ENCODE measurements at regions not wholly inside any gene's neighbourhood (a gene's known extent, or its start where the extent isn't known, plus 50 kb on each side); places are given as distances from the start of the nearest gene placed in this dataset.

GRCh38 chr20:50312682-50313521, 122.3 kb downstream of the CEBPB start:
- no peak for DNase-seq (ENCODE audit: low read depth in 2 of 2)

GRCh38 chr20:50313522-50313820, 122.8 kb downstream of the CEBPB start:
- no peak for DNase-seq (ENCODE audit: low read depth in 2 of 2)

GRCh38 chr20:50313827-50314677, 123.4 kb downstream of the CEBPB start:
- no peak for DNase-seq (ENCODE audit: low read depth in 2 of 2)

GRCh38 chr20:50314678-50315335, 124.2 kb downstream of the CEBPB start:
- DNase-seq (ENCODE audit: low read depth in 2 of 2), result no peak

DNA sequence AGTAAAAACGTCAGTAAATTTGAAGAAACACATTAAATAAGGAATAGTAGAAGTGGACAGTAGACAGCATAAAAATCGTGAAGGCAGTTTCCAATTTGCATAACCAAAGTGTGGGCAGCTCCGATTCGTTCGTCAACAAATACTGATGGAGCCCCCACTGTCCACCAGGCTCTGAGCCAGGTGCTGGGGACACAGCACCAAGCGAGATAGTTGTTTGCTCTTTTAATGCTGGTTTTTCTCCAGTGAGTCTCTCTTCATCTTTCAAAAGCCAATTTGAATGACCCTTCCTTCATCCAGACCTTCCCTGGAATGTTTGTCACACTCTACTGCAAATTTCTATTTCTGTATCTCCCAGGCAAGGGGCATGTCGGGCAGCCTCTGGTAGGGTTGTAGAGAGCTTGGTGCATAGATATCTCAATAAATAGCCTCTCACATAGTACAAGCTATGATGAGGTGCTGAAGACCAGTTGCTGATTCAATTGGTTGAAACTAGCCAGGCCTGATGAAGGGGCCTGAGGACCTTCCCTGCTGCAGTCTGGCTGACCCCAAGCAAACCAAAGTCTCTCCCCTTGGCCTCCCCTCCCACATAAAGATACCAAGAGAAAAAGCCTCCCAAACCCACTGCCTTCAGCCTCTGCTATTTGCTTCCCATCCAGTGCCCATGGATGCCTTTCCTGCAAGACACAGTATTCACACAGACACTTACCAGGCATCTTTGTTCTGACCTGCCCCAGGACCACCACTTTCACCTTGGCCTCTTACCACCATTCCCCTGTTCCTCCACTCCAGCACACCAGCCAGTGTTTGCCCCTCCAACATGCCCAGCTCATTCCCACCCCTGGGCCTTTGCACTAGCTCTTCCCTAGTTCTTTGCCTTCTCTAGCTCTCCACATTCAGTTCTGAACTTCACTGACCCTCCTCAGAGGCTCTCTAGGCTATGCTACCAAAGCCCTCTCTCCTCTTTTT, 125.2 kb downstream of the CEBPB start:
- no peak for DNase-seq (ENCODE audit: low read depth in 2 of 2)

DNA sequence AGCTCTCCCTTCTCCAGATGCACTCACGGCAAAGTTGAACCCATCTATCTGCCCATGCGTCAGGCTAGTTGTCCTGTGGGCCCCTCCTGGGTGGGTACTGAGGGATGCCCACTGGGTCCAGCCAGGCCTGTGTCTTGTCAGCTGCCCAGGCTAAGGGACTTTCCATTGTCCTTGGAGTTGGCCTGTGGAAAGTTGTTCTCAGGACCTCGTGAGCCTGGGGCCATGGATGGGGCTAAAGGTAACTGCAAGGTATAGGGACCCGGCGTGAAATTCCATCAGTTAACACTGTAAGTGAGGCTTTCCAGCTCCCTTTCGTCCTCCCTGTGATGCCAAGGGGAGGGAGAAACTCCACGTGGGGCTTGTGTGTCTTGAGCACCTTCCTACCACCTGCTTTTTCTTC, 126.5 kb downstream of the CEBPB start:
- DNase-seq (ENCODE audit: low read depth in 2 of 2), result no peak

GRCh38 chr20:50317609-50318008, 127.0 kb downstream of the CEBPB start:
- DNase-seq (ENCODE audit: low read depth in 2 of 2), result no peak

DNA sequence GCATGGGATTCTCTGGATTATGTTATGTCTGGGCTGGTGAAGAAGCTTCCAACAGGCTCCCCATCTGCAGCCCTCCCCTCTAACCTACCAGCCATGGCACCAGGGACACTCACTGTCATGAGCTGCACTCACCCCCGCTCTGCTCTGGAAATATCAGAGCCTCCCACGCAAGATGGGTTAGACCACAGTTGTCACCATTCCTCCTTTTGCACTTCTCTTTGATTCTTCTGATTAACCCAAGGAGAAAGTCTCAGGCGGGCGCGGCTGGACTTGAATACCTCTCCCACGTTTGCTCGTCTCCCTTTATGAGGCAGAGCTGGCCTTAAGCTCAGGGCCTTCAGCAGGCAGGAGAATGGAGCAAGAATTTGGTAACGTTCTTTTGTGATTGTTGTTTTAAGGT, 128.1 kb downstream of the CEBPB start:
- DNase-seq (ENCODE audit: low read depth in 2 of 2), result no peak

DNA sequence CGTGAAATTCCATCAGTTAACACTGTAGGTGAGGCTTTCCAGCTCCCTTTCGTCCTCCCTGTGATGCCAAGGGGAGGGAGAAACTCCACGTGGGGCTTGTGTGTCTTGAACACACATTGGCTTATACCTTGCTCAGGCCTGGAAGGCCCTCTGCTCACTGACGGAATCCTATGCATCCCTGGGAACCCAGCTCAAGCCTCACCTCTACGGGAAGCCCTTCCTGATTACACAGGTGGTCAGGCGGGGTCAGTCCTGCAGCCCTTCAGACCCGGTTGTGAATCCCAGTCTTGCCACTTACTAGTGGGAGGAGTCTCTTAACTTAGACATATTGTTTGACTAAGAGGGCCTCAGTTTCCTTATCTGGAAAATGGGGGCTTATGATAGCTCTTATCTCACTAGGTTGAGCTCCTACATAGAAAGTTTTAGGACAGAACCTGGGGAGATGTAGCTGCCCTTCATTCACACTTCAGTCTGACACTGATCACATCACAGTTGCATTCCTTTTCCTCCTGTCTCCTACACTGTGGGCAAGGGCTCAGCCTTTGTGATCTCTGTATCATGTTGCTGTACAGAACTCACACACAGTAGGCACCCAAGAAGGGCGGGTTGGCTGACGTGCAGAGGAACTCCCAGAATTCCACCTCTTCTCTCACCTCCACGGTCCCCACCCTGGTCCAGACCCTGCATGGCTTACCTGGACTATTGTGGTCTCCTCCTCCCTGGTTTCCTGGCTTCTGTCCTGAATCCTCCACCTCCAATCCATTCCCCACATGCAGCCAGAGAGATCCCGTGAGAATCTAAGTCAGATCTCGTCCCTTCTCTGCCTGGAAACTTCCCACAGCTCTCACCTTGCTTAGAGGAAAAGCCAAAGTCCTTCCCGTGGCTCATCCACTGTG, 129.6 kb downstream of the CEBPB start:
- no peak for DNase-seq (ENCODE audit: low read depth in 2 of 2)

DNA sequence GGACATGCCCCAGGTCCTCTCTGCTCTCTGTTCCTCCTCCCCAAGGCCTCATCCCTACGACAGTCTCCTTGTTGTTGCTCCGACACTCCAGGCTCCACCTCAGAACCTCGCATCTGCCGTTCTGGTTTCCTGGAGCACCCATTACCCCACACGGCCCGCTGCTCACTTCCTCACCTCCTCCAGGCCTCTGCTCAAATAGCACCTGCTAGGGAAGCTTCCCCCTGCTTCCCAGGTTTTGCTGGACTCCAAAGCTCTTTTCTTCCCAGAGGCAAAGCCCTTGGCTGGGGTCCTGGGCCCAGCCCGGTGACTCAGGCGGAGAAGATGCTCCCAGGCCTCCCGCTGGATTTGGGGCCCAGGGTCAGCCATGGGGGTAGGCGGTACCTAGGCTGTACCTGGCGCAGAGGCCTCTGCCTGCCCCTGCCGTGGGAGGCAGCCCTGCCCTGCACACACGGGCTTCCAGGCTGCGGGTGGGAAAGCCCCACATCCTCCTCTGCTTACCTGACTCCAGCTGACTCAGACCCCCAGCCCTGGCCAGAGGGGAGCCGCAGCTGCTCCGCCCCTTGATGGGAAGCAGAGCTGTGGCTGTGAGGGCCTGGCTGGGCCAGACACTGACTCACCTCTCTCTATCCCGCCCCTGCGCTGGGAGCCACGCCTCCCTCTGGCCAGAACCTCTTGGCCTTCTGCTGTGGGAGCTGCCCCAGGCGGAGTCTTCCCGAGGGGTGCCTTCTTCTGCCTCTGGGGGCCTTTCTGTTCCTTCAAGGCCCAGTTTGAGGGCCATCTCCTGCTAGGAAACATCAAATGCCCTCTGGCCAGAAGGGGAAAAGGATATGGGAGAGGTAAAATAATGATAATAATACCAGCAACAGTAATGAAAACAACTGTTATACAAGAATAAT, 130.5 kb downstream of the CEBPB start:
- DNase-seq (ENCODE audit: low read depth in 2 of 2), result peak in 1 of 2 donors; percentile 10

DNA sequence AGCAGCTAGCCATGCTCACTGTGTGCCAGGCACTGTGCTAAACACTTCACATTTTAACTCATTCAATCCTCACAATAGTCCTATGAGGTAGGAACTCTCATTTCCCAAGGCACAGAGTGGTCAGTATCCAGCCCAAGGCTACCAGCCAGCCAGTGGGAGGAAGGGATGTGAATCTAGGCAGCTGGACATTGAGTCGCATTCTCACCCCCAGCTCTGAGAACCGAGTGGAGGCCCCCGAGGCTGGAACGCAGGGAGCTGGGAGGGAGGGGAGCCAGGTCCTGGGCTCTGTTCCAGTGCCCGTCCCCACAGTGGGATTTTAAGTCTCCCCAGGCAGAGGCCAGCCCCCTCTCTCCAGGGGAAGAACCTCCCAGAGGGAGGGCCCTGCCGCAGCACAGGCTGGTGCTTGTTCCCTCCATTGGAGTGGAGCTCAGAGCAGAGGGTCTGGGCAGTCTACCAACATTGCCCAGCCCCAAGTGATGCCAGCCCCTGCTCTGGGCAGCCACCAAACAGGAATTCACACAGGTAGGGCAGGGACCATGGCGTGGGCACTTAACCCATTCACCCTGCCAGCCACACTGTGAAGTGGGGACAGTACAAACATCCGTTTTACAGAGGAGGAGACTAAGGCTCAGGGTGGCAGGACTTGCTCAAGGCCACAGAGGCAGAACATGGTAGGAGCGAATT, 131.3 kb downstream of the CEBPB start:
- no peak for DNase-seq (ENCODE audit: low read depth in 2 of 2)

GRCh38 chr20:50322703-50323131, 132.1 kb downstream of the CEBPB start:
- no peak for DNase-seq (ENCODE audit: low read depth in 2 of 2)

DNA sequence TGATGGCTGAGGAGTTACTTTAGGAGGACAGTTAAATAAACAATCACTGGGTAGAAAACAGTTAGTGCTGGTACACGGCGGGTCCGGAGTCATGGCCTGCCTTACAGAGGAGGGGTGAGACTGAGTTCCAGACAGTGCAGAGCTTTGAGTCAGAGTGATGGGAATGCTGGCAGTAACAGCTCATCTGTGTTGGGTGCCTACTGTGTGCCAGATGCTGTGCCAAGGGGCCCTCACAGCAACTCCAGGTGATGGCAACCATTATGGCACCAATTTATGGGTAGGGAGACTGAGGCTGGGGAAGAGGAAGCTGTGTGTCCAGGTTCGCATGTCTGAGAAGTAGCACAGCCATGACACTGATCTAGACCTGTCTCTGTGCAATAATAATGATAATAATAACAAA, 132.6 kb downstream of the CEBPB start:
- no peak for DNase-seq (ENCODE audit: low read depth in 2 of 2)

DNA sequence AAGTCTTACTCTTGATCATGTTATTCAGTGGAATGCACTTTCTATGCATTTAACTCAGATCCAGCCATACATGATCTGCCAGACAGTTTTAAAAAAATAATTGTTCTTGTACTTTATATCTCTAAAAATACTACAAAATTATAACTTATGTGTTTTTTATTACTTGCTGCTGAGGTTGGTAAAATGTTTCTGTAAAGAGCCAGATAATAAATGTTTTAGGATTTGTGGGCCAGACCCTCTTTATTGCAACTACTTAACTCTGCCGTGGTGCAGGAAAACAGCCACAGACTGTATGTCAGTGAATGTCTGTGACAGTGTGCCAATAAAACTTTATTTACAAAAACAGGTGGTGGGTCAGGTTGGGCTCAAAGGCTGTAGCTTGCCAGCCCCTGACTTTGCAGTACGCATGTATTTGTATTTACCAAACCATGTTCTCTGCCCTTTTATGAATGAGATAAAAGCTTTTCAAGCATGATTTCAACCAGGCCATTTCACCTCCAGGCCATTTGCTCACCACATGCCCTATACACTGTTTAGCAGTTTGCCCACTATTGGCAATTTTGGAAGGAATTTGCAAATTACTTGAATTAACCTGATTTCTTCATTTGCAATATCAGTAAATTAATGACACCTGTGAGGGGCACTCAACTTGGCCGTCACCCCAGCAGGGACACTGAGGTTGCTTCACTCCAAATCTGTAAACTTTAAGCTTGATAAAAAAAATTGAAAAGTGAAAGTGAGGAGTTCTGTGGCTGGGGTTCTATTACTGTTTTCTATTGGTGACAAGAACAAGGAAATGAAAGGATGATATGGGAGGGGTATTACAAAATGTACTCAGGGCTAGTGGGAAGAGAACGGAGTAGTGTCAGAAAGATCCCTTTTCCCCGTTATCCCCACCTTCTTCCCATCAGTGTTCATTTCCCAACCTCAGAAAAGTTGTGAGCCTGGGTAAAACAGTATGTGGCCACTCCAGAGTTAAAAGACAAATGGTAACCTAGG, 133.4 kb downstream of the CEBPB start:
- no peak for DNase-seq (ENCODE audit: low read depth in 2 of 2)

DNA sequence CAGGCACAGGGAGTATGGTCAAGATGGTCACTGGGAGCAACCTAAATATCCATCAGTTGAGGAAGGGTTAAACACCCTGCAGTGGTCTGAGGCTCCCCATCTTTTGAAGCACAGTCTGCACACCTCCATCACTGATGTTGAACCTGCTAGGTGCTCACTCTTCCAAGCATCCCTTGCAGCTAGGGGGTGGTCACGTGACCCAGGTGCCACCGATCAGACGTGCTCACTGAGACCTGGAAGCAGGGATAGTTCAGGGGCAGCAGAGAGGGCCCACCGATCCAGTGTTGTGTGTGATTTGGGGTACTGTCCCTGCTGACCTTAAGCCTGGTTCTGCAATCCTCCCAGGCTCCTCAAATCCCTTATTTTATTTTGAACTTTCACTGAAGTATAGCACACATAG, 134.6 kb downstream of the CEBPB start:
- DNase-seq (ENCODE audit: low read depth in 2 of 2), result no peak

GRCh38 chr20:50325651-50326050, 135.0 kb downstream of the CEBPB start:
- DNase-seq (ENCODE audit: low read depth in 2 of 2), result no peak

DNA sequence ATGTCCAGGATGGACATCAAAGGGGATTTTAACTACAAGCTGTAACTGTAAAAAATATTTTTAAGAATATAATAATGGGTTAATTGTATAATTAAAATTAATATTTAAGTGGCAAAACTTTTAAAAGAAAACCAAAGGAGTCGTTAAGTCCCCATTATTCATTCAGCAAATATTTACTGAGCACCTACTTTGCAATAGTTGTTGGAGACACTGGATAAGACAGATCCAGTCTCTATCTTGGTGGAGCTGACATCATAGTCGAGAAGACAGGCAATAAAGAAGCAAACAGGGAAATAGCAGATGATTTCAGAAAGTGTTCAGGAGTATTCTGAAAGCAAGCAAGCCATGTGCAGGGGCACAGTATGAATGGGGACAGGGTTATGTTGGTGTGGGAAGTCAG, 137.0 kb downstream of the CEBPB start:
- no peak for DNase-seq (ENCODE audit: low read depth in 2 of 2)
